ENCODE measurements at regions not wholly inside any gene's neighbourhood (a gene's known extent, or its start where the extent isn't known, plus 50 kb on each side); places are given as distances from the start of the nearest gene placed in this dataset.

- Histone ChIP-seq H3K9me1 (replicated peaks; ENCODE audit: control insufficient read depth, extremely low read depth, insufficient read depth, low read length) (no peaks in the 10 kb centered on the region), H3K36me3 (ENCODE audit: control insufficient read depth in 2 of 2, extremely low read depth in 1 of 2, insufficient read depth in 2 of 2, low read length in 2 of 2) (no peaks in the 10 kb centered on the region), H4K20me1 (replicated peaks; ENCODE audit: control insufficient read depth, extremely low read depth, insufficient read depth, low read length) (no peaks in the 10 kb centered on the region), H2AFZ (ENCODE audit: low read depth, low read length) (no peak overlapping the region), H3K4me2 (ENCODE audit: insufficient read depth, low read length) (no peak overlapping the region), H3K9ac (replicated peaks; ENCODE audit: extremely low read depth, insufficient read depth, low read length) (no peak overlapping the region), H3K9me3 (replicated peaks; ENCODE audit: control insufficient read depth, insufficient read depth, low read length) (no peaks in the 10 kb centered on the region), H3K27me3 (ENCODE audit: control insufficient read depth in 2 of 2, insufficient read depth in 2 of 2, low read length in 2 of 2) (no peaks in the 10 kb centered on the region), H3K4me1 (ENCODE audit: control insufficient read depth, extremely low read depth, insufficient read depth, low read length) (no peaks in the 10 kb centered on the region), H3K79me2 (ENCODE audit: control insufficient read depth, insufficient read depth, low read length) (no peaks in the 10 kb centered on the region), H3K4me3 (replicated peaks in 1 of 3; ENCODE audit: insufficient read depth in 1 of 3, low read depth in 1 of 3, low read length in 3 of 3) (no peak overlapping the region), H3K27ac (ENCODE audit: insufficient read depth, low read depth, low read length) (no peak overlapping the region)
- ChIA-PET POLR2A (no interaction called here), CTCF (no interaction called here)
- TF ChIP-seq POLR2AphosphoS5 (IDR thresholded peaks at IDR 0.05; ENCODE audit: insufficient read depth, low read depth, low read length) (no peak), CTCF (IDR thresholded peaks at IDR 0.05; ENCODE audit: extremely low read depth in 1 of 2, insufficient read depth in 1 of 2, low read depth in 1 of 2, low read length in 2 of 2) (no peak), EZH2 (IDR thresholded peaks at IDR 0.05; ENCODE audit: borderline replicate concordance, low read depth, low read length, severe bottlenecking) (no peak), GATA2 (IDR thresholded peaks at IDR 0.05; ENCODE audit: insufficient read depth, insufficient read length, low read depth, low read length) (no peak), FOS (IDR thresholded peaks at IDR 0.05; ENCODE audit: borderline replicate concordance, insufficient read depth, low read length) (no peak), MYC (IDR thresholded peaks at IDR 0.05; ENCODE audit: low read depth, low read length) (no peak), MAX (IDR thresholded peaks at IDR 0.05; ENCODE audit: insufficient read depth, insufficient read length) (no peak), POLR2A (IDR thresholded peaks at IDR 0.05; ENCODE audit: low read depth, low read length) (no peak), JUN (IDR thresholded peaks at IDR 0.05; ENCODE audit: borderline replicate concordance, insufficient read depth, insufficient read length, low read depth) (no peak)
- dilution Hi-C loops (cut with MboI; ENCODE audit: extremely low pct_ligation_motif_present, low sequenced_read_pairs): no loop called here
- FAIRE-seq (no peak), DNase-seq (ENCODE audit: low read depth, low spot score) (no peak)
- no TSS peak for BruUV-seq (replicated peaks)
- intact Hi-C loops (cut with micrococcal nuclease): no loop called here
These were observed 2095.5 kb upstream of the WWC1 start for GRCh38 chr5:166195981-166196380.

All from endothelial cell of umbilical vein (primary cell).